ENCODE measurements at regions not wholly inside any gene's neighbourhood (a gene's known extent, or its start where the extent isn't known, plus 50 kb on each side); places are given as distances from the start of the nearest gene placed in this dataset.

DNA sequence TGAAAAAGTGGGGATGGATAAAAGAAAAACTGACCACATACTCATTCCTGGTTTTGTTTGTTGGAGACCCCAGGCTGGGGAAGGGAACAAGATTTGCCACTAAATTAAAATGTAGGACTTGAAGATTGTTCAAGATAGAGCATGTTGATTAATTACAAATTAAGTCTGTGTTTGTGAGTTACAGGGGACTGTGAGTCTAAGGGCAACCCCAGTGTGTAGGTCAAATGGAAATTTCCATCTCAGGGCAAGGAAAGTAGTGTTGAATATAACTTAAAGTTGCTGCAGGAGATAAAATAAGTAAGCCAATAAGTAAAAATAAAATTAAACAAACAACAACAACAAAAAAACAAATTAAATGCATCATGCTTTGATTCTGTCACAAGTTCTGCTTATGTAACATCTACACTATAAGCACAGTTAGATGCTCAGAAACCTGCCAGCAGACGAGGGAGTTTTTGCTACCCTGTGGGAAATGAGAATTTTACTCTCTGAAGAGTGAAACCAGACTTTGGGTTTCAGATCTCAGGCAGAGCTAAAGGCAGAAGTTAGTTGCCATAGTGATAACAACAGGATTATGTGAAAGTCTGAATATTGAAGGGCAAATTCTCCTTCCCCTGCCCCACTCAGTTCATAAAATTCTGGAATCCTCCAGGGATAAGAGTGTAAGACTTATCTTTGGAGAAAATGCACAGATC is 352.3 kb downstream of the GRXCR1 start:
- DNase-seq = no peak

DNA sequence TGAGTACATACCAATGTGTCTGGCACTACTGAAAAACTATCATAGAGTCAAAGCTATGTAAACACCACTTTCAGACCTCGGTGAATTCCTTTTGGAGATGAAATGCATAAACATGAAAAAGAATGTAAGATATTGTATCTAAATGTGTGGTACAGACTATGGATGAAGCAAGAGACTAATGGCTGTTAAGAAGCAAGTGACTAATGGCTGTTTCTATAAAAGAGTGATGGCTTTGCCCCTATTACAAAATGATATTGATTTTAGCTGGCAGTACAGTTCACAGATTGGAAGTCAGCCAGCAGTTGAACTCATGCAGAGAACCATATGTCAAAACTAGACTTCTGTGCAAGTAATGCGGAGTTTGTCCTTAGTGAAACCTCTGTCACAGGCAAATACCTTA is 359.3 kb downstream of the GRXCR1 start:
- no peak for DNase-seq

DNA sequence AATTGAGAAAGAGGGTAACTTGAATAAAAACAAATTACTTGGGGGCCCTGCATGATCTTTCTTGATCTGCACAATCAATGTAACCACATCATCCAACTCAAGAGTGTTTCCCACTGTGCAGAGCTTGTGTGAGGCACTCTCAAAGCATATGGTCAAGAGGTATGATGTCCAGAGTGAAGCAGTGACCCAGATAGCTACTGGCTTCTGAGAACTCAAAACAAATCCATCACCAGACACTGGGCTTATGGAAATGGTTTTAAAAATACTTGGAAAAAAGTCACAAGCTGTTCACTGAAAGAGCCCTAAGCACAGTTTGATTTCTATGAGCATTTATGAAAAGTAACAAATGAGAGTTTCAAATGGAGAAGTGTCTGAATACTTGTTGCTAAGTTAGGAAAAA is 361.0 kb downstream of the GRXCR1 start:
- DNase-seq = no peak

DNA sequence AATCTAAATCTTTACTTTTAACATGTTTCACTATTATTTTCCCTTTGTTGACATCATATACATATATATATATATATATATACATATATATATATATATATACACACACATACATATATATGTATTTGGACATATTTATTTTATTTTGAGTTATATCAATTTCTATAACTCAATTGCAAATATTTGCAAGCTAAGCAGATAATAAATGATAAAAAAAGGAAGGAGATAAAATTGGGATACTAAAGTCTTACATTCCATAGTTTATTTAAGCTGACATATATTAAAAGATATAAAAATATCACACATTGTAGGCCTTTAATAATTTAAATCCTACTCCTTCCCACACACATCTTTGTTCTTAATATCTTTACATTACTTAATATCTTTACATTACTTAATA is 372.2 kb downstream of the GRXCR1 start:
- no peak for DNase-seq

DNA sequence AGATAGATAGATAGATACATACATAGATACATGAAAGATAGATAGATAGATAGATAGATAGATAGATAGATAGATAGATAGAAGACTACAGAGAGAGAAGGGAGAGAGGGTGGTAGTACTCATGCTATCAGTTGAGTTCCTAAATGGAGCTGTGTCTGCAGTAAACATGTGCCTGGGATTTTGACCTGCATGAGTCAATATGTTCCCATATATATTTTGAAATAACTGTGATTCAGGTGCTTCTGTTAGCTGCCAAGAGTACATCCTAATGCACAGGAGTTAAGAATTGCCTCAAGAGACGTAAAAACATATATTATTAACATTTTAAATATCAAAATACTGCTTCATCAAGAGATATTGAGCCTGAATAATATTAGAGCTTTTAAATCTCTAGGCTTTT is 379.4 kb downstream of the GRXCR1 start:
- DNase-seq = no peak

DNA sequence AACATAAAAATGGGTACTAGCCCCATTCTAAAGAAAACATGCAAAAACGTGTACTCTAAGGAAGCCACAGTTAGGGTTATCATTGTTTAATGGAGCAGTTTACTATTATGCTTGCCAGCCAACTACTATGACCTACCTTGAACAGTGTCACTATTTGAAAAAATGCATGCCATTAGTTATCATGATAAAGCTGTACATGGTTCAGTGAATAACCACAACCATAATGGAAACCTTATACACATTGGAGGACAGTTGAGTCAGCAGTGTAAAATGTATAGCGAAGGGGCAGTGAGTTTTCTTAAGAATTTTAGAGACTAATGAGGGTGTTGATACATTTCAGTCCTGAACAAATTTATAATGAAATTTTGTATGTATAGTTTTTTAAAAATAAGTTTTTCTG is 381.9 kb downstream of the GRXCR1 start:
- DNase-seq = no peak

DNA sequence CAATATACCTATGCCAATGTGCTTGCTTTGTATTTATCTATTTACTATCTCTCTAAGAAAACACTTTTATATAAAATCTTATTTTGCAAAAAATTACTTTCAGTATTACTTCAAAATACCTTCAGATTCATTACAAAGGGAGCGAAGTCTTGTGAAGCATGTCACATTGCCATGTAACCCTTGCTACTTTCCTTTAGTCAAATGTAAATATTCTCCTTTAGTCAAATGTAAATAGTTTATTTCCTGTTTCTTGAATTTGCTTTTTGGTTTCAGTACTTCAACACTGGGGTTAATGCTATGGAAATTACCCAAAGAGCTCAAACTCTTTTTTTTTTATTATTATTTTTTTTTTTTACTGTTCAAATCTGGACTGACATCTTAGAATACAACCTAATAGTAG is 383.3 kb downstream of the GRXCR1 start:
- no peak for DNase-seq

DNA sequence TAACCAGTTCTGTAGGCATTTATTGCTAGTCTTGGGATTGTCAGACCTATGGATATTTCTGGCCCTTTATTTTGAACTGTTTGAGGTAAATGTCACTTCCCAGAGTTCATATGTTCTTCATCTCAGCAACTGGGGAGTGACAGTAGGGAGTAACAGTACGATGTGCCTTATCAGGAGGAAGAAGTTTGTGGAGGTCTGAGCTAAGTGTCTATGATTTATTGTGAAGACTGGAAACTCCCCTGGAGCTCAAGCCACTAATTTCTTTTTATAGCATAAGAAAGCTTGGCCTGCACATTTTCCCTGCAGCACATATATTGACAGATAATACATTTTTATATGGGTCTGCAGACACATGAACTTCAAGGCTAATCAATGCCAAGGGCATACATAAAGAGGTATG is 383.8 kb downstream of the GRXCR1 start:
- DNase-seq = no peak

DNA sequence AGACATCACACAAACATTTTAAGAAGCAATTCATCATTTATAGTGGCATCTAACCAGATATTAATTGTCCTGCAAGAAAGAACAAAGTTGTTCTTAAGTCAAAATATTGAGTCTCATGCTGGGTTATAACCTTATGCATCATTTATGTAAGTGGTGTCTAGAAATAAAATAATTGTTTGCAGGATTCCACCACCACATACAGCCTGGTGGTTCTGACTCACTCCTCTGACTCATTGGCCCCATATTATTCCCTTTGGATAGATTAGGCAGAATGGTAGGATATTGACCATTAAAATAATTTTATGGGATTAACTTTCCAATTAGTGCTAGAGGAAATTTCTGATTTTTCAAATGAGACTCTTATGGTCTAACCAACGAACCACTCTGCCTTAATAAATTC is 384.5 kb downstream of the GRXCR1 start:
- DNase-seq = no peak

DNA sequence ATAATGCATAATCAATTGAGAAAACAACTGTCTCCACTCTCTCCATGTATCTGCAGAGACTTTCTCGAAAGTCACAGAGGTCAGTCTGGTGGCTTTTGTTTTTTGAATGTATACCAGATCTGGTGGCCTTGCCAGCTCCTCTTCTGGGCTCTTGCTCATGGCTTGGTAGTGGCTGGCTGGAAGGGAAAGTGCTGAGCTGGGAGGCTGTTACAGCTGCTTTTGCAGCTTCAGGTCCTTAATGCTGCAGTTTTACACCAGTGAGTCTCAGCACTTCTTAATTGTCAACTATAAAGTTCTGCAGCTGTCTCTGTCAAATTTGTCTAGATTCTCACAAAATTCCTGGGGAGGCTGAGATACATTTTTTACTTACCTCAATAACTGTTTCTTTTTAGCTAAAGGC is 390.0 kb downstream of the GRXCR1 start:
- DNase-seq = no peak

DNA sequence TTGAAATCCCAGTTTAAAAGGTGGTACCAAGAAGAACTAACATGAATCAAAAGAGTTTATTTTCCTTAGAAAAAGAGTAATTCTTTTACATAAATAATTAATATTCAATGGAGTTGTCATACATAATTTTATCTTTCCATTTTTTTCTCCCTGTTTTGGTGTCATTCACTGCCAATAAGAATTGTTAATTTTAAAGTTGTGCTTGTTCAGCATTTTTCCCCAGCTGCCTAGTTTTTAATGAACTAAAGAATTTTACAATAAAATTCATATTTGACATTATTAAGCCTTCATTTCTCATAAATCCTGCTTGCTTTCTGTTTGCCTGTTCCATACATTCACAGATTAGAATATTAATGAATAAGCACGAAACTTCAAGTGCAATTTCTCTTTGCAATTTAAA is 393.6 kb downstream of the GRXCR1 start:
- no peak for DNase-seq

DNA sequence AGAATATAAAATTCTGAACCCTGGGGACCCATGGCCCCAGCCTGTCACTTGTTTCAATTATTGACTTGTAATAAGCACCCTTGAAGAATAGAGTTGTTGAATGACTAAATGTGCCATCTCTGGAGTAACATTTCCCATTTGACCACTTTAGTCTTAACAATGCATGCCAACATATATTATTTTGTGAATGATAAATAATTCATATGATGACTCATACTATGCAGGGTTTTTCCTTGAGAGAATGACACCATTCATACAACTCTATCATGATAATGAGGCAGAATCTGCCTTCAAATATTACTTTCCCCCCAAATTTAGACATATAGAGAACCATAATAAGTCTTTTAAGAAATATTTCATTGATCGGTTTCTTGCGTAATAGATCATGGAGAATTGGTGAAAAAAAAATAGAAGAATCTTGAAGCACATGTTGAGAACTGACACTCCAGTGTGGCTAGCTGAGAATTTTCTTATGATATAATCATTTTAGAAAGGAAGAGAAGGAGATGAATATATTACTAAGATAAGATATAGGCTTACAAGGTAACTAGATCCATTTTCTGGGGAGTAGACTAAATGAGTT is 404.5 kb downstream of the GRXCR1 start:
- DNase-seq = no peak

DNA sequence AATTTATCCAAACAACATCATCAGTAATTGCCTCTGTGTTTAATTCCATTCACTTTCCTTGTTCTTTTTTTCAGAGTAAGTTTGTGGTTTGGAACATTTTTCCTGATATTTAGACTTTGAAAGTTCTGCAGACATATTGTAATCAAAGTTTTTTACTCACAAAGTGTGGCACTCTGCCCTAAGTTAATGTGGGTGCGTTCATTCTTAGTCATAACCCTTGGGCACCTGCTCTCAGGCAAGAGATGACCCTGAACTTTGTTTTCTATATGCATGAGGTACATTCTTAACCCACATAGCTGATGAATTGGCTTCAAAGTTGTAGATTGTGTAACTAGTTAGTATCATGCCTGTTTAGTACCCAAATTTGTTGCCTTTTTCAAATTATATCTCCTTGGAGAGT is 424.3 kb downstream of the GRXCR1 start:
- DNase-seq = no peak

DNA sequence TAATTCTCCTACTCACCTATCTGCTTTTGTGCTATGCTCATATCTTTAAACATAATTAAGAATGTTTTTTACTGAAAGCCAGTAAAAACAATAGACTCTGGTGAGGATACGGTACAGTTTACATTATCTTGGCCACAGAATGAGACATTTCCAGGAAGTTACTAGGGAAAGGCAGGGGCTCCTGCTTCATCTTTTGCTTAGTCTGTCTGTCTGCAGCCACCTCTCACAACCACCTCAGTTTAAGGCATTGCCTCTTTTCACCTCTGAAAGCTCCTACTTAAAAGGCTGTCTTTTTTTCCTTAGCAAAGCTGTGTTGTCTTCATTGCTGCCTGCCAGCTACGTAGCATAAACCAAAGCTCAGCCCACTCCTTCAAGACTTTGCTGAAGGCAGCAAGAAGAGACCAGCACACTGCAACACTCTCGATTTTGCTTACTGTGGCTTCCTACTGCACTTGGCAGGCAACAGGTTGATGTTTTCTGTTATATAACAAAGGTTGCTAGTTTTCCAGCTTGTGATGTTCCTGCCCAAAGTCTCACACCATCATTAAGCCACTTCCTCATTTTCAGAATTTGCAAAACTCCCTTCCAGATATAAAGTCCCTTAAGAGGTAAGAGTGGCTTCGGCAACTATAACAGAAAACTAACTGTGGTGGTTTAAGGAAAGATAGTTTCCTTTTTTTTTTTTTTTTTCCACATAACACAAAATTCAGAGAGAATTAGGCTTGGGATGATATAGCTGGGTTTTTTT is 432.9 kb downstream of the GRXCR1 start:
- DNase-seq = no peak

DNA sequence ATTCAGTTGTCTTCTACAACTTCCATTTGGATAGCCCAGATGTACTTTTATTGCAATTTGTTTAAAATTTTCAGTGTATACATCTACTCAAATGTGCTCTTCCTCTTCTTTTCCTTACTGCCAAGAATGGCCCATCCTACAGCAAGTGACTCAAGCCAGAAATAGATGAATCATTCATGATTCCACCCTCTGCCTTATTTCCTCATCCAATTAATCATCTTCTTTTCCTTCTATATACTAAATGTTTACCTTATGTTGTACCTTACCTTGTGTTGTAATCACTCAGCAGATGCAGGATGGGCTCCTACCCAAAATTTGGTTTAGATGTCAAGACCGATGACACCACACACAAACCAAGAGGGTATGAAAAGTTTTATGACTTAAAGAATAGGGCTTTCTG is 437.8 kb downstream of the GRXCR1 start:
- no peak for DNase-seq

DNA sequence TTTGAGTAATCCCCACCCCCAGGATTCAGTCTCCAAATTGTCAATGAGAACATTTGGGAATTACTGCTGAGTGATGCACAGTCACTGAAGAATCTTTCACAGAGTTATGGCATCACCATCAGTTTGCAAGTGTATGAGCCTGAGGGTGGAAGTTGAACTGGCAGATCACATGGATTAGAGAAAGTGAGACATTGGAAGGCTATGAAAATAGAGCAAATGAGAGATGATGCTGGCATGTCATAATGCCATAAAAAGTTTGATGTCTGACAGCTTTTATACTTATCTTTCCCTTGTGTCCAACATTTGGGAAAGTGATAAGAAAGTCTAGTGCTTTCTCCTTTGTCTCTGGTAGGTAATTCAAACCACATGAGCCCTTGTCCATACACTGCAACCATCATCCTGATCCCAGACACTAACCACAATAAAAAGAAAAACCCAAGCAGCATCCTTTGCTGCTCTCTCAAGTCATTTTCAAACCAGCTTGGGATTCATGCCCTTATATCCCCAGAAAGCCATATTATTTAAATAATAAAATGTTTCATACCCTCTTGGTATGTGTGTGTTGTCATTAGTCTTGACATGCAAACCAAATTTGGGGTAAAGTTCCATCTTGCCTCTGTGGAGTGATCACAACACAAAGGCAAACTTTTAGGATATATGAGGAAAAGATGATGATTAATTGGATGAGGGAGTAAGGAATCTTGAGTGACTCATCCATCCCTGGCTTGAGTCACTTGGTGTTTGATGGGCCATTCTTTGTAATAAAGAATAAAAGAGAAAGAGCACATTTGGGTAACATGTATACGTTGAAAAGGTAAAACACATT is 438.9 kb downstream of the GRXCR1 start:
- no peak for DNase-seq

DNA sequence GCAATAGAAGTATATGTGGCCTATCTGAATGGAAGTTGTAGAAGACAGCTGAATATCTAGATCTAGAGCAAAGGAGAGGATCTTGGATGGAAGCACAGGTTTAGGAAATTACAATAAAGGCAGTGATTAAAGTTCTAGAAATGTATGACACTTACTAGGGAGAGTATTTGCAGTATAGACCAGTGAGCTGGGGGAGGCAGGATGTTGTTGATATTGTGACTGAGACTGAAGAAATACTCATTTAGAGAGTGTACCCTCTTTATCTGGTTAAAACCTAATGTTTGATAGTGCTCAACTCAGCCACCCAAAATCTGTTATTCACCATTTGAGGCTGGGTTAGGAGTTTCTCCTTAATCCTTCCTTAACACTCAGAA is 439.5 kb downstream of the GRXCR1 start:
- DNase-seq = no peak

DNA sequence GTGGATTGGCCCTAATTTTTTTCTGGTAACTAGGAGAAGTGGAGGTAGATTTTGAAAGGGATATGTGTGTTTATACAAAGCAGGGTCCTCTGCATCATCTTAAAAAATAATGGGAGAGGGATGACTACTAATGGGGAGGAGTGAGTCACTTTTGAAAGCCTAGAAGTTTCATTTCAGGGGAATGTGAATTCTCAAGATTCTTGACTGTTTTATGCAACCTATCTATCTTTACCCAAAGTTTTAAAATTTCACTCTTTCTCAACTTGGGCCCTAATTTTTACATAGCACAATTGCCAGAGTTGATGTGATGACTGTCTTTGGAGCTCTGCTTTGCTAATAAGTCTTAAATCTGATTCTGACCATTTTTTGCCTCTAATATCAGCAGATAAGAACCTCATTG is 445.2 kb downstream of the GRXCR1 start:
- no peak for DNase-seq

DNA sequence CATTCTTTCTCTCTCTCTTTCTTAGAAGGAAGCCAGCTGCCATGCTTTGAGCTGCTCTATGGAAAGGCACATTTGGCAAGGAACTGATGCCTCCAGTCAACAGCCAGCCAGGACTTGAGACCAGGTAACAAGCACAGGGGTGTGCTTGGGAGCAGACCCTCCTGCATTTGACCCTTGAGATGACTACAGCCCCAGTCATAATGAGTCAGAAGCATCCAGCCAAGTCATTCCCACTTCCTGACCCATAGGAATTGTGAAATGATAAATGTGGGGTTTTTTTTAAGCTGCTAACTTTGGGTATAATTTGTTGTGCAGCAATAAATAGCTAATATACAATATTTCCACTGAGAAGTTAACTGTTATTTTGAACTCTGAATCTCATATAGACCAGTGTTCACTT is 446.9 kb downstream of the GRXCR1 start:
- no peak for DNase-seq

DNA sequence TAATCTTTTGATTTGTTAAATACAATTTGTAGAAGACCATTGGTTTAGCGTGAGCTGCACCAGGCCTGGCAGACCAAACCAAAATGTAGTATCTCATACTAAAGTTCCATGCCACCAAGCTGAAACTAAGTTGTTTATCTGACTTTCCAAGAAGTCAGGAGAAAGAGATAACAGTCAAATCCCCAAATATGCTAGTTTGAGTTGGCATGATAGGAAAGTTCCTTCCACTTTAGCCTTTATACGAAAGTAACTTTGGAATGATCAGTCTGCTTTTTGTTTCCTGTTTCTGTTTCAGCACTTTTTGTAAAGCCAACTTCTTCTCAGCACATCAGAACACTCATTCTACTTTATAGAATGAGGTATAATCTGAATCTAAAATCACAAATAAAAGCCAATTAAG is 449.2 kb downstream of the GRXCR1 start:
- DNase-seq = no peak

DNA sequence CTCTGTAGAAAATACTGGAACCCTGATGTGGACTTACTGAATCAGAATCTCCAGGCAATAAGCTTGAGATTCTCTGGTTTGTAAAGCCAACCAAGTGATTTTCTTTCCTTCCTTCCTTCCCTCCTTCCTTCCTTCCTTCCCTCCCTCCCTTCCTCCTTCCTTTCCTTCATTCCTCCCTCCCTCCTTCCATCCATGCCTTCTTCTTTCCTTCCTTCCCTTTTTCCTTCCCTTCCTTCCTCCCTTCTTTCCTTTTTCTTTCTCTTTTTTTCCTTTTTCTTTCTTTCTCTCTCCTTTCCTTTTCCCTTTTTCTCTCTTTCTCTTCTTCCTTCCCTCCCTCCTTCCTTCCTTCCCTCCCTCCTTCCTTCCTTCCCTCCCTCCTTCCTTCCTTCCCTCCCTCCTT is 450.8 kb downstream of the GRXCR1 start:
- DNase-seq = no peak

DNA sequence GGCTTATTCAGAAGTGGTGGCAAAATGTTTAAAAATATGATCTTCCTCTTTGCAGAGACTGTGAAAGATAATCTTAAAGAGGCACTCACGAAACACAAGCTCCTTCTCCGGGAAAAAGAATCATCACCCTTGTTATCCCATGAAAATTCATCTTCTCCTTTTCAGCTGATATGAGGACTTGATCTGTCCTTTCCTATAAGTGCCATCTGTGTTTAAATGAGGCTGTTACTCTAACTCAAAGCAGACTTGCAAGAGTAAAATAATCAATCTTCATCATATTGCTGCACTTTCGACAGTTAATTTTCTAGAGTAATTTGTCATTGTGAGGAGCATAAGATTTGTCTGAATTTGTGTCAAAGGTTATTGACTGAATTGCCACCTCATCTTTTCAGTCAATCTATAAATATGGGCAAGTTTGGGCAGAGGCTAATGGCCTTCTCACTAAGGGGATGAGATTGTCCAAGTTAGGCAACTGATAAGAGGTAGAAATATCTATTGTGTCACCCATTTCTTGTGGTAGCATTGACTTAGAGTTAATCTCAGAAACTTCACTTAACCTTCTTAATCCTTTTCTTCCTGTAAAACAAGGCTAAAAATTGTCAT is 452.9 kb downstream of the GRXCR1 start:
- no peak for DNase-seq

DNA sequence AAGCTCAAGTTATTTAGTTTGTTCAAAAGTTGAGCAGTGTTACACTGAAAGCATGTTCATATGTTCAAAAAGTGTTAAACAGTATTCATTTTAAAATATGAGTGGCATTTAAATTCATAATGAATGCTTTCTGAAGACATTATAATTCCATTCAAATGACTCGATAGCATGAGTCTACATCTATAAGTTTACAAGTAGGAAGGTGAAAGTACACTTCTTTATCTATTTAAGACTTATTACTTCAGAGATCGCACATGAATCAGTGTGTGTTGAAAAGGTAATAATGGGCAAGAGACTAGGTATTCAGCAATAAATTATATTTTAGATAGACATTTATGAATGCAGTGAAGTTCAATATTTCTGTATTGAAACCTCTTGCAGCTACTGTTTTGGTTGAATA is 456.1 kb downstream of the GRXCR1 start:
- DNase-seq = no peak

All from activated CD4-positive, alpha-beta T cell treated with anti-CD3 and anti-CD28 coated beads for 4 hours (primary cell).